GM12878 (cell line): ENCODE measurements at regions not wholly inside any gene's neighbourhood (a gene's known extent, or its start where the extent isn't known, plus 50 kb on each side); places are given as distances from the start of the nearest gene placed in this dataset.

Experiments
- ATAC-seq: fragments of 200-7000 bp; cut with Tn5 transposase; 3 replicates; pipeline ENCODE4 v1.9.1; 2020; ENCODE audit warnings: mild to moderate bottlenecking, moderate library complexity
- BruUV-seq: library from RNA; stranded (reverse); fragments of 400-500 nt; replicated peaks from 2 replicates; lab custom pipeline; 2021; lab: Mats Ljungman, UMichigan
- CTCF ChIA-PET: fragments of 300-600 bp; sonication (Branson Sonifier 250); formaldehyde crosslinking; extraction: SDS; loops from one replicate; lab custom pipeline; 2021; ENCODE audit warnings: inconsistent platforms; lab: Yijun Ruan, JAX
- POLR2A ChIA-PET: fragments of 350-600 bp; formaldehyde crosslinking; extraction: SDS; loops from one replicate; lab custom pipeline; 2021; ENCODE audit warnings: inconsistent platforms; lab: Charles Lee
- RAD21 ChIA-PET: fragments of 300-600 bp; sonication (Branson Sonifier 250); formaldehyde crosslinking; loops from one replicate; lab custom pipeline; 2023; ENCODE audit warnings: antibody characterized with exemption; ENCODE audit not compliant: unreplicated experiment; lab: Charles Lee
- SMC1A ChIA-PET: fragments of 300-600 bp; sonication (Branson Sonifier 250); formaldehyde crosslinking; loops from one replicate; lab custom pipeline; 2023; ENCODE audit not compliant: unreplicated experiment, uncharacterized antibody; lab: Charles Lee
- DNase-seq: peaks from one replicate; pipeline ENCODE4 v3.0.0-alpha.2; 2011; ENCODE audit warnings: low read depth, low spot score
- FAIRE-seq: peaks from 3 replicates; lab custom pipeline; 2011; peaks lifted over from hg19 to GRCh38; lab: Jason Lieb, UNC
- H2AFZ ChIP-seq: 2 replicates; pipeline ENCODE4 v1.6.0; 2011; ENCODE audit warnings: low read depth, low read length, control low read depth; ENCODE audit not compliant: control insufficient read depth
- H3K27ac ChIP-seq: 2 replicates; pipeline ENCODE4 v1.5.1; 2011; ENCODE audit warnings: control low read depth; ENCODE audit not compliant: control insufficient read depth, insufficient read depth
- H3K27me3 ChIP-seq, 2 experiments: replicated peaks in 1 of 2; 2 replicates each; pipeline versions ENCODE4 v1.6.0 to v1.6.1; 2011; ENCODE audit warnings: low read length in 1 of 2; ENCODE audit not compliant: control insufficient read depth in 2 of 2, insufficient read depth in 2 of 2
- H3K36me3 ChIP-seq, 2 experiments: 2 replicates each; pipeline ENCODE4 v1.5.1; 2011; ENCODE audit warnings: low read length in 1 of 2; ENCODE audit not compliant: control insufficient read depth in 2 of 2, insufficient read depth in 2 of 2
- H3K4me1 ChIP-seq: 2 replicates; pipeline ENCODE4 v1.6.1; 2011; ENCODE audit warnings: mild to moderate bottlenecking, low read length, moderate library complexity, mixed read lengths; ENCODE audit not compliant: control insufficient read depth, insufficient read depth
- H3K4me2 ChIP-seq: 2 replicates; pipeline ENCODE4 v1.6.0; 2011; ENCODE audit warnings: control low read depth; ENCODE audit not compliant: control insufficient read depth, insufficient read depth
- H3K4me3 ChIP-seq: fragments of 200-600 bp; sonication (generic); 2 replicates; pipeline ENCODE4 v1.5.1; 2016
- H3K79me2 ChIP-seq: 2 replicates; pipeline ENCODE4 v1.6.0; 2011; ENCODE audit warnings: low read length; ENCODE audit not compliant: control insufficient read depth, insufficient read depth
- H3K9ac ChIP-seq: 2 replicates; pipeline ENCODE4 v1.8.0; 2011; ENCODE audit warnings: low read length, control low read depth, mixed read lengths; ENCODE audit not compliant: control insufficient read depth, insufficient read depth
- H3K9me3 ChIP-seq: replicated peaks from 3 replicates; pipeline ENCODE4 v1.5.1; 2011; ENCODE audit warnings: mild to moderate bottlenecking, low read length; ENCODE audit not compliant: control insufficient read depth, insufficient read depth
- H4K20me1 ChIP-seq: 2 replicates; pipeline ENCODE4 v1.6.0; 2011; ENCODE audit not compliant: control insufficient read depth, insufficient read depth
- BHLHE40 ChIP-seq, 2 experiments: fragments of 450-650 bp in 1 of 2; IDR thresholded peaks; 2 replicates each; pipeline ENCODE4 v1.6.1; 2011 to 2017; ENCODE audit warnings: low read depth in 2 of 2, borderline replicate concordance in 1 of 2, improper control_type of control experiment in 1 of 2, low read length in 1 of 2, mild to moderate bottlenecking in 1 of 2
- EGR1 ChIP-seq, 2 experiments: IDR thresholded peaks; 1 replicate in 1 of 2; 2 replicates in 1 of 2; pipeline ENCODE4 v1.6.1; 2011 to 2012; ENCODE audit warnings: low read depth in 2 of 2, low read length in 2 of 2, borderline replicate concordance in 1 of 2, mild to moderate bottlenecking in 1 of 2, moderate library complexity in 1 of 2
- JUNB ChIP-seq: IDR thresholded peaks from 2 replicates; pipeline ENCODE4 v1.6.1; 2016; ENCODE audit warnings: antibody characterized with exemption, mild to moderate bottlenecking
- SREBF1 ChIP-seq: IDR thresholded peaks from 2 replicates; pipeline ENCODE4 v1.6.1; 2012; ENCODE audit warnings: mild to moderate bottlenecking, low read length
- TCF12 ChIP-seq: IDR thresholded peaks from 2 replicates; pipeline ENCODE4 v1.6.1; 2011; ENCODE audit warnings: low read depth, mild to moderate bottlenecking, low read length
- WRNIP1 ChIP-seq: IDR thresholded peaks from 2 replicates; pipeline ENCODE4 v1.6.1; 2011; ENCODE audit warnings: low read depth, low read length, improper control_type of control experiment, borderline replicate concordance
- ZNF274 ChIP-seq: IDR thresholded peaks from one replicate; pipeline ENCODE4 v1.8.0; 2011; ENCODE audit not compliant: insufficient read length, insufficient read depth
- WGBS: methylation state at CpG from one replicate; pipeline ENCODE4 v1.1.6; 2016; ENCODE audit warnings: low lambda C conversion rate; ENCODE audit not compliant: insufficient replicate concordance, insufficient coverage; ENCODE audit errors: missing lambda C conversion rate; 5-methylcytosine and 5-hydroxymethylcytosine counted together
- in situ Hi-C: fragments of 300-500 bp; cut with MboI; formaldehyde crosslinking; loops from 9 replicates; pipeline ENCODE4 v1.14.3; 2018; ENCODE audit warnings: mixed read lengths
- intact Hi-C: fragments of 100-400 bp; cut with micrococcal nuclease; formaldehyde crosslinking; loops from one replicate; pipeline ENCODE4 v1.14.2; 2022; ENCODE audit not compliant: unreplicated experiment
- TF ChIP-seq, protein P1 (sequence below): fragments of 450-650 bp; IDR thresholded peaks from 2 replicates; pipeline ENCODE4 v1.6.1; 2016; ENCODE audit warnings: mild to moderate bottlenecking
- TF ChIP-seq, protein P2 (sequence below): IDR thresholded peaks from 2 replicates; pipeline ENCODE4 v1.6.1; 2012; ENCODE audit warnings: low read length, inconsistent platforms
- TF ChIP-seq, protein P3 (sequence below): fragments of 450-650 bp; IDR thresholded peaks from 2 replicates; pipeline ENCODE4 v1.6.1; 2018; ENCODE audit warnings: borderline replicate concordance, mild to moderate bottlenecking; ENCODE audit not compliant: partially characterized antibody

DNA sequence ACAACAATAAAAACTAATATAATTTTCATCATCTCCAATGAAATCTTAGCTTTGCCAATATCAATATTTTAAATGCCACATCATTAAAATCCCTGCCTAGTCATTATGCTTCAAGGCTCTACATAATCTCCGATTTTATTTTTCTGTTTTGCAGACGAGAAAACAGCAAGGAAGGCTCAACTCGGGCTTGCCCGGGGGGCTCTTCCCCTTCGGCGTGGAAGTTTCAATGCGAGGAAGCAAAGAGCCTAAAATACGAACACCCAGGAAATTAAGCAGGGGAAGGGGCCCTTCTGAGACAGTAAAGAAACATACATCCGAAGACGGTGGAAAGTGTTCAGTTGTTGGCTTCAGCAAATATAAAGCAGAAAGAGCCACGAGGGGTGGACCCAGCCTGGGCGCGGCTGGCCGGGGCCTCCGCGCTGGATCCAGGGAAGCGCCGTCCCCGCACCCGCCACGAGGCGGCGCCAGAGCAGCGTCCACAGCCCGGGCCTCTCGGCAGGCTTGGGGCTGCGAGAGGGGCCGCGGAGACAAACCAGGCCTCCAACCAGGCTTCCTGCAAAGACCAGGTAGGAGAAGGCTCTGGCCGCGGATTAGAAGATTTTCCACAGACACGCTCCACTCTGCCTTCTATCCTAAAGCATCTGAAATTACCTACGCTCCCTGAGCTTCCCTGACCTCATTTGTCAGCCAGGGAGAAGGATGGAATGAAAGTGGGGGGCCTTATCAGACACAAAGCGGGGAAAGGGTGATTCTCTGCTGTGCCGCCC, 77.2 kb downstream of the SERPINA3 start (continued):
- TF ChIP-seq EGR1 (IDR thresholded peaks at IDR 0.05; ENCODE audit: borderline replicate concordance in 1 of 2, low read depth in 2 of 2, low read length in 2 of 2) (no peak), SREBF1 (no peak), WRNIP1 (no peak), ZNF274 (no peak), JUNB (no peak), TCF12 (no peak)
- TF ChIP-seq, protein P1, sequence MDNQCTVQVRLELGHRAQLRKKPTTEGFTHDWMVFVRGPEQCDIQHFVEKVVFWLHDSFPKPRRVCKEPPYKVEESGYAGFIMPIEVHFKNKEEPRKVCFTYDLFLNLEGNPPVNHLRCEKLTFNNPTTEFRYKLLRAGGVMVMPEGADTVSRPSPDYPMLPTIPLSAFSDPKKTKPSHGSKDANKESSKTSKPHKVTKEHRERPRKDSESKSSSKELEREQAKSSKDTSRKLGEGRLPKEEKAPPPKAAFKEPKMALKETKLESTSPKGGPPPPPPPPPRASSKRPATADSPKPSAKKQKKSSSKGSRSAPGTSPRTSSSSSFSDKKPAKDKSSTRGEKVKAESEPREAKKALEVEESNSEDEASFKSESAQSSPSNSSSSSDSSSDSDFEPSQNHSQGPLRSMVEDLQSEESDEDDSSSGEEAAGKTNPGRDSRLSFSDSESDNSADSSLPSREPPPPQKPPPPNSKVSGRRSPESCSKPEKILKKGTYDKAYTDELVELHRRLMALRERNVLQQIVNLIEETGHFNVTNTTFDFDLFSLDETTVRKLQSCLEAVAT: no peak
- TF ChIP-seq, protein P2, sequence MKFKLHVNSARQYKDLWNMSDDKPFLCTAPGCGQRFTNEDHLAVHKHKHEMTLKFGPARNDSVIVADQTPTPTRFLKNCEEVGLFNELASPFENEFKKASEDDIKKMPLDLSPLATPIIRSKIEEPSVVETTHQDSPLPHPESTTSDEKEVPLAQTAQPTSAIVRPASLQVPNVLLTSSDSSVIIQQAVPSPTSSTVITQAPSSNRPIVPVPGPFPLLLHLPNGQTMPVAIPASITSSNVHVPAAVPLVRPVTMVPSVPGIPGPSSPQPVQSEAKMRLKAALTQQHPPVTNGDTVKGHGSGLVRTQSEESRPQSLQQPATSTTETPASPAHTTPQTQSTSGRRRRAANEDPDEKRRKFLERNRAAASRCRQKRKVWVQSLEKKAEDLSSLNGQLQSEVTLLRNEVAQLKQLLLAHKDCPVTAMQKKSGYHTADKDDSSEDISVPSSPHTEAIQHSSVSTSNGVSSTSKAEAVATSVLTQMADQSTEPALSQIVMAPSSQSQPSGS: no peak

DNA sequence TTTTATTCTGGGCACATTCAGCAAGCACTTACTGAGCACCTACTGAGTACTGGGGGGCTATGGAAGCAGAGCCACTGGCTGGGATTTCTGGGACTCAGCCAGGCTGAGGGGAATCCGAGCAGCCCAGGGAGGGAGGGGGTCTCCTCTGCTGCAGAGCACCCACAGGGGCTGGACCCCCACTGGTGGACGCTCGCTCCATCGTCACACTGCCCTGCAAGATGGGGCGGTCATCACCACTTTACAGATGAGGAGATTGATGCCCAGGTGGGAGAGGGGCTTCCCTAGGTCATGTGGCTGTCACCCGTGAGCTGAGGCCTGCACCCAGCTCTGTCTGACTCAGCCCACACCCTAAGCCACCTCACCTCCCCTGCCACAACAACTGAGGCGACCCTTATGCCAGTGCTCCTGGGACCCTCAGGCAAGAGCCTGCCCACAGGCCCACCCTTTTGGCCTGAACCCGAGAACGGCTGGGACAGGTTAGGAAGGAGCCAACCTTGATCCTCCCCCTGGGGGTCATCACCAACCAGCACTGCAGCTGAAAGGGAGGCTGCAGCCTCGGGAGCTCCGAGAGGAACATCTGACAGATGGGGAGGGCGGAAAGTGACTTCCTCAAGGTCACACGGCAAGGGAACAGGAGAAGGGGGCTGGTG, 74.4 kb downstream of the SERPINA3 start:
- DNase-seq: no peak
- Histone ChIP-seq H3K9me3 (no peaks in the 10 kb centered on the region), H2AFZ (no peak overlapping the region), H3K27ac (no peak overlapping the region), H3K27me3 (peaks cover 0 to 2% of the 10 kb centered on the region in 2 experiments; a peak in 1 of 4 replicates), H3K4me3 (no peak overlapping the region), H3K9ac (no peak overlapping the region), H3K4me1 (no peaks in the 10 kb centered on the region), H3K79me2 (no peaks in the 10 kb centered on the region), H3K4me2 (no peak overlapping the region), H4K20me1 (no peaks in the 10 kb centered on the region), H3K36me3 (no peaks in the 10 kb centered on the region)
- in situ Hi-C loops (loop anchor here (10.0 to 25.0 kb wide), 2 partner anchors 508 to 701 kb away; no protein-coding TSS in a partner anchor), intact Hi-C loops (loop anchor here (10.0 kb wide), 1 partner anchor 408 kb away; no protein-coding TSS in a partner anchor)
- RAD21 ChIA-PET: no interaction called here
- no TSS peak for BruUV-seq
- ATAC-seq: no peak
- TF ChIP-seq BHLHE40 (IDR thresholded peaks at IDR 0.05; ENCODE audit: borderline replicate concordance in 1 of 2, low read depth in 2 of 2, low read length in 1 of 2): no peak
- TF ChIP-seq, protein P3, sequence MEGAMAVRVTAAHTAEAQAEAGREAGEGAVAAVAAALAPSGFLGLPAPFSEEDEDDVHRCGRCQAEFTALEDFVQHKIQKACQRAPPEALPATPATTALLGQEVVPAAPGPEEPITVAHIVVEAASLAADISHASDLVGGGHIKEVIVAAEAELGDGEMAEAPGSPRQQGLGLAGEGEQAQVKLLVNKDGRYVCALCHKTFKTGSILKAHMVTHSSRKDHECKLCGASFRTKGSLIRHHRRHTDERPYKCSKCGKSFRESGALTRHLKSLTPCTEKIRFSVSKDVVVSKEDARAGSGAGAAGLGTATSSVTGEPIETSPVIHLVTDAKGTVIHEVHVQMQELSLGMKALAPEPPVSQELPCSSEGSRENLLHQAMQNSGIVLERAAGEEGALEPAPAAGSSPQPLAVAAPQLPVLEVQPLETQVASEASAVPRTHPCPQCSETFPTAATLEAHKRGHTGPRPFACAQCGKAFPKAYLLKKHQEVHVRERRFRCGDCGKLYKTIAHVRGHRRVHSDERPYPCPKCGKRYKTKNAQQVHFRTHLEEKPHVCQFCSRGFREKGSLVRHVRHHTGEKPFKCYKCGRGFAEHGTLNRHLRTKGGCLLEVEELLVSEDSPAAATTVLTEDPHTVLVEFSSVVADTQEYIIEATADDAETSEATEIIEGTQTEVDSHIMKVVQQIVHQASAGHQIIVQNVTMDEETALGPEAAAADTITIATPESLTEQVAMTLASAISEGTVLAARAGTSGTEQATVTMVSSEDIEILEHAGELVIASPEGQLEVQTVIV: no peak
- POLR2A ChIA-PET: no interaction called here
- SMC1A ChIA-PET: no interaction called here
- no peak for FAIRE-seq
- CTCF ChIA-PET: no interaction called here
- 16% methylated on average over 13 of the region's 13 CpGs for WGBS
